Tibial artery (tissue), 4 donors: ENCODE measurements at regions not wholly inside any gene's neighbourhood (a gene's known extent, or its start where the extent isn't known, plus 50 kb on each side); places are given as distances from the start of the nearest gene placed in this dataset.

ENCODE experiments used
- DNase-seq, 2 donors: peaks; one replicate each; pipeline ENCODE4 v3.0.0-alpha.2; 2019
- H3K27ac ChIP-seq, 2 donors: fragments of 200-600 bp; sonication (generic) in 1 of 2; 1 replicate in 1 of 2; 2 replicates in 1 of 2; pipeline ENCODE4 v1.5.1; 2018 to 2019; ENCODE audit warnings: mild to moderate bottlenecking in 1 of 2
- H3K27me3 ChIP-seq, 2 donors: fragments of 200-600 bp; sonication (generic) in 1 of 2; one replicate each; pipeline versions ENCODE4 v1.5.1 to v1.6.0; 2016 to 2019
- H3K36me3 ChIP-seq, 3 donors: fragments of 200-600 bp; sonication (generic) in 2 of 3; one replicate each; pipeline ENCODE4 v1.5.1; 2016 to 2019; ENCODE audit warnings: mild to moderate bottlenecking in 2 of 3
- H3K4me1 ChIP-seq, 4 donors: fragments of 200-600 bp; sonication (generic) in 2 of 4; 1 replicate in 3 of 4; 2 replicates in 1 of 4; pipeline ENCODE4 v1.5.1; 2016 to 2019
- H3K4me3 ChIP-seq, 2 donors: fragments of 200-600 bp; sonication (generic) in 1 of 2; 1 replicate in 1 of 2; 2 replicates in 1 of 2; pipeline ENCODE4 v1.5.1; 2018 to 2019; ENCODE audit warnings: mild to moderate bottlenecking in 2 of 2
- H3K9me3 ChIP-seq, 3 donors: fragments of 200-600 bp; sonication (generic) in 1 of 3; one replicate each; pipeline ENCODE4 v1.5.1; 2016 to 2019
- CTCF ChIP-seq, 2 experiments: fragments of 200-600 bp in 1 of 2; fragments of 450-650 bp in 1 of 2; IDR thresholded peaks; one replicate each; pipeline ENCODE4 v1.5.1; 2017 to 2019; ENCODE audit warnings: antibody characterized with exemption in 2 of 2, mild to moderate bottlenecking in 1 of 2, moderate library complexity in 1 of 2
- intact Hi-C: fragments of 100-400 bp; cut with DNase I; formaldehyde crosslinking; loops from one replicate; pipeline ENCODE4 v1.15.0; 2023; ENCODE audit warnings: low total_unique reads

GRCh38 chr7:34333925-34334324 lies 324.1 kb upstream of the NPSR1 start:
- Histone ChIP-seq H3K27me3 (no peaks in the 10 kb centered on the region), H3K27ac (no peak overlapping the region), H3K4me3 (no peak overlapping the region), H3K9me3 (peaks cover 0 to 3% (median 3%) of the 10 kb centered on the region in 3 donors), H3K36me3 (no peaks in the 10 kb centered on the region), H3K4me1 (no peaks in the 10 kb centered on the region)
- TF ChIP-seq CTCF (IDR thresholded peaks at IDR 0.05), result no peak
- DNase-seq, result no peak
- intact Hi-C loops, result no loop called here

GRCh38 chr7:34337163-34337562 lies 320.9 kb upstream of the NPSR1 start:
- no peaks in the 10 kb centered on the region for H3K4me1 ChIP-seq
- no peak for DNase-seq
- intact Hi-C loops, result no loop called here
- no peak overlapping the region for H3K27ac ChIP-seq
- no peaks in the 10 kb centered on the region for H3K27me3 ChIP-seq
- H3K4me3 ChIP-seq, result no peak overlapping the region
- TF ChIP-seq CTCF (IDR thresholded peaks at IDR 0.05), result no peak
- no peaks in the 10 kb centered on the region for H3K36me3 ChIP-seq
- H3K9me3 ChIP-seq, result peaks cover 0 to 3% (median 3%) of the 10 kb centered on the region in 3 donors

- DNase-seq, result no peak
- intact Hi-C loops, result no loop called here
- H3K27ac ChIP-seq, result no peak overlapping the region
- H3K9me3 ChIP-seq, result peaks cover 0 to 3% (median 3%) of the 10 kb centered on the region in 3 donors
- TF ChIP-seq CTCF (IDR thresholded peaks at IDR 0.05), result no peak
- no peak overlapping the region for H3K4me3 ChIP-seq
- H3K4me1 ChIP-seq, result no peaks in the 10 kb centered on the region
- no peaks in the 10 kb centered on the region for H3K27me3 ChIP-seq
- H3K36me3 ChIP-seq, result no peaks in the 10 kb centered on the region
Observed at GRCh38 chr7:34338961-34339526, 319.0 kb upstream of the NPSR1 start.

GRCh38 chr7:34341326-34341725 lies 316.7 kb upstream of the NPSR1 start:
- Histone ChIP-seq H3K36me3 (no peaks in the 10 kb centered on the region), H3K27me3 (no peaks in the 10 kb centered on the region), H3K4me3 (no peak overlapping the region), H3K27ac (no peak overlapping the region), H3K4me1 (no peaks in the 10 kb centered on the region), H3K9me3 (peaks cover 0 to 3% (median 3%) of the 10 kb centered on the region in 3 donors)
- intact Hi-C loops, result no loop called here
- no peak for DNase-seq
- TF ChIP-seq CTCF (IDR thresholded peaks at IDR 0.05), result no peak

GRCh38 chr7:34342387-34342786 lies 315.6 kb upstream of the NPSR1 start:
- TF ChIP-seq CTCF (IDR thresholded peaks at IDR 0.05), result no peak
- no peak for DNase-seq
- Histone ChIP-seq H3K9me3 (peaks cover 0 to 3% (median 2%) of the 10 kb centered on the region in 3 donors), H3K4me1 (no peaks in the 10 kb centered on the region), H3K4me3 (no peak overlapping the region), H3K36me3 (no peaks in the 10 kb centered on the region), H3K27me3 (no peaks in the 10 kb centered on the region), H3K27ac (no peak overlapping the region)
- intact Hi-C loops, result no loop called here

GRCh38 chr7:34343667-34344066 lies 314.4 kb upstream of the NPSR1 start:
- Histone ChIP-seq H3K4me1 (no peaks in the 10 kb centered on the region), H3K36me3 (no peaks in the 10 kb centered on the region), H3K27me3 (no peaks in the 10 kb centered on the region), H3K4me3 (no peak overlapping the region), H3K9me3 (peaks cover 0 to 2% (median 0%) of the 10 kb centered on the region in 3 donors), H3K27ac (no peak overlapping the region)
- intact Hi-C loops, result no loop called here
- DNase-seq, result no peak
- no peak for TF ChIP-seq CTCF (IDR thresholded peaks at IDR 0.05)
